Lung (tissue), 11 donors: ENCODE measurements at regions not wholly inside any gene's neighbourhood (a gene's known extent, or its start where the extent isn't known, plus 50 kb on each side); places are given as distances from the start of the nearest gene placed in this dataset.

ENCODE experiments used
- ATAC-seq: fragments of 200-7000 bp; cut with Tn5 transposase; one replicate; pipeline ENCODE4 v1.9.1; 2020; ENCODE audit warnings: moderate number of reproducible peaks; ENCODE audit not compliant: insufficient read depth, low FRiP score
- DNase-seq, 3 donors: peaks; one replicate each; pipeline ENCODE4 v3.0.0-alpha.2; 2013 to 2017
- H3K27ac ChIP-seq, 2 donors: one replicate each; pipeline ENCODE4 v1.5.1; 2013; ENCODE audit warnings: mild to moderate bottlenecking in 2 of 2, moderate library complexity in 2 of 2, control low read depth in 1 of 2, inconsistent platforms in 1 of 2, low read depth in 1 of 2, low read length in 1 of 2
- H3K27me3 ChIP-seq, 3 donors: one replicate each; pipeline ENCODE4 v1.5.1; 2013; ENCODE audit warnings: low read length in 2 of 3; ENCODE audit not compliant: control insufficient read depth in 3 of 3, insufficient read depth in 3 of 3
- H3K36me3 ChIP-seq, 4 donors: one replicate each; pipeline ENCODE4 v1.5.1; 2013; ENCODE audit warnings: low read length in 4 of 4, mild to moderate bottlenecking in 1 of 4, moderate library complexity in 1 of 4; ENCODE audit not compliant: control insufficient read depth in 4 of 4, insufficient read depth in 4 of 4
- H3K4me1 ChIP-seq, 5 donors: one replicate each; pipeline ENCODE4 v1.5.1; 2013; ENCODE audit warnings: low read length in 5 of 5, mild to moderate bottlenecking in 2 of 5, moderate library complexity in 1 of 5; ENCODE audit not compliant: control insufficient read depth in 5 of 5, insufficient read depth in 5 of 5
- H3K4me3 ChIP-seq: one replicate; pipeline ENCODE4 v1.5.1; 2013; ENCODE audit warnings: mild to moderate bottlenecking, control low read depth, moderate library complexity
- H3K9ac ChIP-seq, 2 donors: one replicate each; pipeline ENCODE4 v1.5.1; 2013; ENCODE audit warnings: low read length in 2 of 2, control low read depth in 1 of 2; ENCODE audit not compliant: insufficient read depth in 1 of 2
- H3K9me3 ChIP-seq, 4 donors: one replicate each; pipeline ENCODE4 v1.5.1; 2013; ENCODE audit warnings: low read length in 3 of 4, mild to moderate bottlenecking in 1 of 4, moderate library complexity in 1 of 4; ENCODE audit not compliant: control insufficient read depth in 4 of 4, insufficient read depth in 3 of 4
- WGBS, 2 donors: extraction: QIAGEN DNeasy Blood & Tissue Kit; methylation state at CpG; one replicate each; pipeline ENCODE4 v1.1.7; 2013; 5-methylcytosine and 5-hydroxymethylcytosine counted together
- TF ChIP-seq, protein P1 (sequence below): IDR thresholded peaks from 2 replicates; pipeline ENCODE4 v1.5.1; 2012; ENCODE audit warnings: mild to moderate bottlenecking; ENCODE audit errors: control extremely low read depth, extremely low read depth
- donor health status: control.
- donor health status: control.
- donor health status: Bipolar disorder and iron deficiency.
- donor health status: healthy.
- donor health status: DM: yes; HTN: yes; CAD: no.

DNA sequence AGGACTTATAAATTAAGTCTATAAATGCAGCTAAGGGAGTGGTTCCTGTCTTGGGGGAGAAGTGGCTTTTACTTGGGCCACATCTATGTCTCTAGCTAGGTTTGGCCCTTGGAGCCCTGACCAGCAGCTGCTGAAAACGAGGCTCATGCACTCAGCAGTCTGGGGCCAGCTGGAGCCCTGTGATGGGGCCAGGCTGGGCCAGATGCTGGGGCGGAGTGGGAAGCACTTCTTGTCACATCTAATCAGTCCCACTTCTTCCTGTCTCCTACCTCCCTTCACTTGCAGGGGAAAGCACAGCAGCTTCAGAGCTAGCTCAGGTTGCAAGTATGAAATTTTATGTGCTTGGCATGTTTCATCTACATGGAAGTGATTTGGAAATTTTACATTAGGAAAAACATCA is 209.9 kb upstream of the ROPN1 start:
- TF ChIP-seq, protein P1, sequence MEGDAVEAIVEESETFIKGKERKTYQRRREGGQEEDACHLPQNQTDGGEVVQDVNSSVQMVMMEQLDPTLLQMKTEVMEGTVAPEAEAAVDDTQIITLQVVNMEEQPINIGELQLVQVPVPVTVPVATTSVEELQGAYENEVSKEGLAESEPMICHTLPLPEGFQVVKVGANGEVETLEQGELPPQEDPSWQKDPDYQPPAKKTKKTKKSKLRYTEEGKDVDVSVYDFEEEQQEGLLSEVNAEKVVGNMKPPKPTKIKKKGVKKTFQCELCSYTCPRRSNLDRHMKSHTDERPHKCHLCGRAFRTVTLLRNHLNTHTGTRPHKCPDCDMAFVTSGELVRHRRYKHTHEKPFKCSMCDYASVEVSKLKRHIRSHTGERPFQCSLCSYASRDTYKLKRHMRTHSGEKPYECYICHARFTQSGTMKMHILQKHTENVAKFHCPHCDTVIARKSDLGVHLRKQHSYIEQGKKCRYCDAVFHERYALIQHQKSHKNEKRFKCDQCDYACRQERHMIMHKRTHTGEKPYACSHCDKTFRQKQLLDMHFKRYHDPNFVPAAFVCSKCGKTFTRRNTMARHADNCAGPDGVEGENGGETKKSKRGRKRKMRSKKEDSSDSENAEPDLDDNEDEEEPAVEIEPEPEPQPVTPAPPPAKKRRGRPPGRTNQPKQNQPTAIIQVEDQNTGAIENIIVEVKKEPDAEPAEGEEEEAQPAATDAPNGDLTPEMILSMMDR, result no peak
- no peak overlapping the region for H3K4me3 ChIP-seq
- H3K36me3 ChIP-seq, result peaks cover 0 to 2% (median 0%) of the 10 kb centered on the region in 4 donors
- H3K27me3 ChIP-seq, result no peaks in the 10 kb centered on the region
- ATAC-seq (no peak), DNase-seq (peak; percentile 78 to 90 (median 85))
- H3K27ac ChIP-seq, result no peak overlapping the region
- no peak overlapping the region for H3K9ac ChIP-seq
- no peaks in the 10 kb centered on the region for H3K9me3 ChIP-seq
- WGBS, 2 donors, result 41 to 48% methylated on average over 2 of the region's 2 CpGs
- H3K4me1 ChIP-seq, result peaks cover 0 to 61% (median 4%) of the 10 kb centered on the region in 5 donors

DNA sequence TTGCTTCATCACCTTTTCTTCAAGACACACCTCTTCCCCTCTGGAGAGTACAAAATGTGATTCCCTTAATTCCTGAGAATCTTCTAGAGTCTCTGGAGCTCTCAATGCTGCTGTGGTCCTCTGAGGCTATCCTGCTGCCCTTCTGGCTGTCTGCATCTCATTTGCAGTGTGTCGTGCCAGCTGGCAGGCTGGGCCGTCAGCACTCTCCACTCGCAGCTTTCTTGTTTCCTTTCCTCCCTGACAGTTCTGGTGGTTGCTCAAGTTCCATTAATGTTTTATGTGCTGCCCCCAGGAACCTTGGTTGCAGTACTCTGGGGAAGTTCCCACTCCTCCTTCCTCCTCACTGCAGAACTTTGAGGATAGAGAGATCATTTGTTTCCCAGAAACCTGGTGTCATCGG is 210.8 kb upstream of the ROPN1 start:
- peak; percentile 91 to 97 (median 95) for DNase-seq
- TF ChIP-seq, protein P1, result no peak

DNA sequence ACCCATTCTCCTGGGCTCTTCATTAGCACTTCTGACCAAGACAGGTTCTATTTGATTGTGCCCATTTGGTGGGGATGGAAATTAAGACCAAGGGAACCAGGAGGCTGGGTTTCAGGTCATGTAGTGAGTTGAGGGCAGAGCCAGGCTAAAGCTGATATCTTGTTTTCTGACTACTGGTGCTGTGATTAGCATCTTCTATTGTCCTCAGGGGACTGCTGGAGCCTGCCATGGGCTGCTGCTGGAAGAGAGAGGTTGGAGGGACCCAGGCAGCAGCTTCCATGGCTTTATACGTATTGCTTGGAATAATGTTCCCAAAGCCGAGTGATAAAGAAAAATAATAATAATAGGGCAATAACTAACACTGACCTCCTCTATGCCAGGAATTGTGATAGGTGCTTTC is 211.4 kb upstream of the ROPN1 start:
- H3K4me3 ChIP-seq, result no peak overlapping the region
- peaks cover 0 to 2% (median 0%) of the 10 kb centered on the region in 4 donors for H3K36me3 ChIP-seq
- TF ChIP-seq, protein P1, result no peak
- no peak overlapping the region for H3K9ac ChIP-seq
- H3K27me3 ChIP-seq, result no peaks in the 10 kb centered on the region
- 95 to 98% methylated on average over 2 of the region's 2 CpGs for WGBS, 2 donors
- peaks cover 0 to 72% (median 9%) of the 10 kb centered on the region in 5 donors for H3K4me1 ChIP-seq
- no peak overlapping the region for H3K27ac ChIP-seq
- ATAC-seq (no peak), DNase-seq (no peak)
- H3K9me3 ChIP-seq, result no peaks in the 10 kb centered on the region

More for the DNA sequence above, 210.8 kb upstream of the ROPN1 start:
- Histone ChIP-seq H3K27me3 (no peaks in the 10 kb centered on the region), H3K4me1 (peaks cover 0 to 71% (median 9%) of the 10 kb centered on the region in 5 donors), H3K36me3 (peaks cover 0 to 2% (median 0%) of the 10 kb centered on the region in 4 donors), H3K9me3 (no peaks in the 10 kb centered on the region), H3K9ac (no peak overlapping the region), H3K27ac (no peak overlapping the region), H3K4me3 (no peak overlapping the region)
- WGBS, 2 donors, result 51 to 63% methylated on average over 4 of the region's 4 CpGs
- no peak for ATAC-seq
